K562 (cell line): ENCODE measurements at regions not wholly inside any gene's neighbourhood (a gene's known extent, or its start where the extent isn't known, plus 50 kb on each side); places are given as distances from the start of the nearest gene placed in this dataset.

ENCODE experiments used
- ATAC-seq: fragments of 200-7000 bp; cut with Tn5 transposase; 3 replicates; pipeline ENCODE4 v1.9.1; 2020; ENCODE audit warnings: moderate library complexity
- BruUV-seq: library from RNA; stranded (reverse); fragments of 400-500 nt; replicated peaks from 2 replicates; lab custom pipeline; 2021; lab: Mats Ljungman, UMichigan
- CTCF ChIA-PET: fragments of 300-600 bp; formaldehyde crosslinking; extraction: SDS; loops from one replicate; lab custom pipeline; 2021; ENCODE audit warnings: low intra/inter-chr PET ratio; lab: Yijun Ruan, JAX
- POLR2A ChIA-PET: fragments of 300-600, 350-650 bp; sonication (Branson Sonifier 250); formaldehyde crosslinking; extraction: SDS; loops from one replicate; lab custom pipeline; 2021; ENCODE audit warnings: antibody characterized with exemption, inconsistent platforms; lab: Yijun Ruan, JAX
- DNase-seq, 4 experiments: peaks; one replicate each; pipeline versions ENCODE4 v3.0.0 to v3.0.0-alpha.2; 2011 to 2018; ENCODE audit warnings: low spot score in 3 of 4, mixed read lengths in 3 of 4; ENCODE audit errors: extremely low read depth in 1 of 4
- FAIRE-seq: peaks from 2 replicates; lab custom pipeline; 2011; peaks lifted over from hg19 to GRCh38; lab: Jason Lieb, UNC
- H2AFZ ChIP-seq: 2 replicates; pipeline ENCODE4 v1.6.0; 2011; ENCODE audit warnings: low read depth, low read length, control low read depth, inconsistent platforms
- H3K27ac ChIP-seq: fragments of 200-600 bp; 3 replicates; pipeline ENCODE4 v1.8.0; 2011; ENCODE audit warnings: low read depth, mild to moderate bottlenecking, control low read depth, inconsistent platforms, low read length, moderate library complexity, mixed read lengths; ENCODE audit errors: extremely low read depth
- H3K27me3 ChIP-seq, 2 experiments: fragments of 300-600 bp in 1 of 2; 2 replicates in 1 of 2; 3 replicates in 1 of 2; pipeline versions ENCODE4 v1.6.0 to v1.8.0; 2011; ENCODE audit warnings: inconsistent platforms in 2 of 2, low read length in 2 of 2, mild to moderate bottlenecking in 1 of 2, mixed read lengths in 1 of 2, moderate library complexity in 1 of 2; ENCODE audit not compliant: control insufficient read depth in 2 of 2, insufficient read depth in 2 of 2
- H3K36me3 ChIP-seq: fragments of 300-600 bp; 3 replicates; pipeline ENCODE4 v1.8.0; 2011; ENCODE audit warnings: mild to moderate bottlenecking, low read length, inconsistent platforms; ENCODE audit not compliant: control insufficient read depth, insufficient read depth
- H3K4me1 ChIP-seq, 2 experiments: fragments of 200-600 bp in 1 of 2; replicated peaks in 1 of 2; 2 replicates in 1 of 2; 3 replicates in 1 of 2; pipeline versions ENCODE4 v1.5.1 to v1.8.0; 2011; ENCODE audit warnings: inconsistent platforms in 2 of 2, low read length in 2 of 2, mild to moderate bottlenecking in 1 of 2, mixed read lengths in 1 of 2, moderate library complexity in 1 of 2; ENCODE audit not compliant: control insufficient read depth in 2 of 2, insufficient read depth in 2 of 2
- H3K4me2 ChIP-seq: 2 replicates; pipeline ENCODE4 v1.6.1; 2011; ENCODE audit warnings: low read length, control low read depth, inconsistent platforms, mixed read lengths; ENCODE audit not compliant: insufficient read depth
- H3K4me3 ChIP-seq: fragments of 200-600 bp; sonication (generic), shearing (Covaris generic); 2 replicates; pipeline ENCODE4 v1.5.1; 2016; ENCODE audit warnings: control low read depth, inconsistent platforms
- H3K79me2 ChIP-seq: fragments of 200-600 bp; 3 replicates; pipeline ENCODE4 v1.8.0; 2011; ENCODE audit warnings: low read length, inconsistent platforms; ENCODE audit not compliant: control insufficient read depth, insufficient read depth
- H3K9ac ChIP-seq, 2 experiments: 2 replicates each; pipeline versions ENCODE4 v1.6.0 to v1.6.1; 2011; ENCODE audit warnings: low read depth in 2 of 2, low read length in 2 of 2, control low read depth in 1 of 2, inconsistent platforms in 1 of 2, mild to moderate bottlenecking in 1 of 2, mixed read lengths in 1 of 2; ENCODE audit not compliant: insufficient read depth in 1 of 2
- H3K9me1 ChIP-seq: one replicate; pipeline ENCODE4 v1.6.0; 2011; ENCODE audit warnings: inconsistent platforms, mild to moderate bottlenecking, low read length, moderate library complexity; ENCODE audit not compliant: control insufficient read depth, insufficient read depth
- H3K9me3 ChIP-seq: replicated peaks from 2 replicates; pipeline ENCODE4 v1.5.1; 2011; ENCODE audit warnings: low read depth, low read length, inconsistent platforms; ENCODE audit not compliant: control insufficient read depth, insufficient read depth
- H4K20me1 ChIP-seq: replicated peaks from 2 replicates; pipeline ENCODE4 v1.6.1; 2011; ENCODE audit warnings: low read length, inconsistent platforms, mixed read lengths; ENCODE audit not compliant: control insufficient read depth, insufficient read depth
- BDP1 ChIP-seq: IDR thresholded peaks from 3 replicates; pipeline ENCODE4 v1.6.1; 2011; ENCODE audit not compliant: insufficient read length, insufficient read depth
- MTA1 ChIP-seq: fragments of 450-650 bp; IDR thresholded peaks from 2 replicates; pipeline ENCODE4 v1.6.1; 2017; ENCODE audit warnings: borderline replicate concordance
- PYGO2 ChIP-seq: fragments of 450-650 bp; IDR thresholded peaks from 2 replicates; pipeline ENCODE4 v1.6.1; 2016; ENCODE audit warnings: mild to moderate bottlenecking, missing genetic modification characterization, moderate library complexity, missing compliant biosample characterization
- WHSC1 ChIP-seq: IDR thresholded peaks from one replicate; pipeline ENCODE4 v1.6.1; 2012; ENCODE audit warnings: low read length, control low read depth, inconsistent platforms
- ZBTB1 ChIP-seq: sonication (generic); formaldehyde crosslinking; IDR thresholded peaks from 2 replicates; pipeline ENCODE4 v1.8.1; 2023; ENCODE audit warnings: missing genetic modification reagents, low read depth, mild to moderate bottlenecking, borderline replicate concordance
- ZBTB40 ChIP-seq, 2 experiments: fragments of 450-650 bp in 1 of 2; sonication (generic) in 1 of 2; formaldehyde crosslinking in 1 of 2; IDR thresholded peaks; 2 replicates each; pipeline versions ENCODE4 v1.7.1 to v1.9.0; 2016 to 2022; ENCODE audit warnings: inconsistent platforms in 1 of 2, mild to moderate bottlenecking in 1 of 2, missing genetic modification reagents in 1 of 2
- WGBS: fragments of 100-300 bp; shearing (Covaris generic); methylation state at CpG from one replicate; pipeline ENCODE4 v1.1.6; 2016; ENCODE audit warnings: low coverage, mixed read lengths; ENCODE audit not compliant: insufficient coverage; ENCODE audit errors: missing lambda C conversion rate; 5-methylcytosine and 5-hydroxymethylcytosine counted together
- in situ Hi-C: fragments of 300-500 bp; cut with MboI; formaldehyde crosslinking; loops from 4 replicates; pipeline ENCODE4 v1.15.0; 2018; ENCODE audit warnings: inconsistent platforms, mixed read lengths
- intact Hi-C: fragments of 100-400 bp; cut with micrococcal nuclease; formaldehyde crosslinking; loops from 2 replicates; pipeline ENCODE4 v1.14.2; 2022

DNA sequence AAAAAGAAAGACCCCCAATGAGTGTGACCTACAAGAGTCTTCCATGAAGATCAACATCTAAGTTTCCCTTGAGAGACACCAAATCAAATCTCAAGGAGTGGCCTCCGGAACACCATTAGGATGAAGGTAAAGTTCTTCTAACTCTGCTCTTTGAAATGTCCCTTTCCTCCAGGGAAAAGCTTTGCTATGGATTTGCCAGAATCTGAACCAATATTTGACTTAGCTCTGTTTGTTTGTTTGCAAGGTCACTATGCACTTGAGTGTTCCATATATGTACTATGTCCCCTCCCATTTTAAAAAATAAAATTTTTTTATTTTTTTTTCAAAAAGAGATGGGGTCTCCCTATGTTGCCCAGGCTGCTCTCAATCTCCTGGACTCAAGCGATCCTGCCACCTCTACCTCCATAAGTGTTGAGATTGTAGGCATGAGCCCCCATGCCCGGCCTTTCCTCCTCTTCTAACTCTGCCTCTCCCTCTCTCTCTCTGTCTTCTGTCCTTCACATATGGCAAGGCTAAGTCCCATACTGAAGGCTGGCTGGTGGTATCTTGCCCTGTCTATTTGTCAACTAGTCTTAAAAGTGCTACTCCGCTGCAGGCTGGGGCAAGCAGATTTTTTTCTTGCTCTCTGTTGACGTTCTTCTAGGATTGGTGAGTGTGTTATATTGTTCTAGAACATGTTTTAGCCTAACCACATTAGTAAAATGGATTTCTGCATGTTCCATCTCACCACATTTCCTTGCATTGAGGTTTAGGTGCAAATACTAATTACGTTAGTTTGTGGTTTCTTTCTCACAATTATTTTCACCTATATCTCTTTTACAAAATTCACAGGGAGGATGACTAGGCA lies 276.7 kb upstream of the DYNLRB2 start:
- Histone ChIP-seq H3K4me3 (no peak overlapping the region), H3K9ac (no peak overlapping the region), H3K4me2 (no peak overlapping the region), H4K20me1 (no peaks in the 10 kb centered on the region), H3K9me3 (no peaks in the 10 kb centered on the region), H2AFZ (no peak overlapping the region), H3K36me3 (no peaks in the 10 kb centered on the region)
- no TSS peak for BruUV-seq
- TF ChIP-seq ZBTB40 (IDR thresholded peaks at IDR 0.05) = no peak
- no peak for TF ChIP-seq ZBTB40 (CRISPR knock-in tag; IDR thresholded peaks at IDR 0.05)
- TF ChIP-seq WHSC1 = no peak
- TF ChIP-seq PYGO2 (tag) = no peak
- TF ChIP-seq BDP1 = no peak
- no peak for TF ChIP-seq MTA1
- no peak for TF ChIP-seq ZBTB1 (CRISPR knock-in tag)
- TF ChIP-seq, all 486 proteins: peak for 0
- in situ Hi-C loops = no loop called here
- ATAC-seq = no peak
- intact Hi-C loops = no loop called here
- CTCF ChIA-PET = no interaction called here
- POLR2A ChIA-PET = no interaction called here
- Histone ChIP-seq H3K27me3 (no peaks in the 10 kb centered on the region), H3K4me1 (no peaks in the 10 kb centered on the region), H3K27ac (no peak overlapping the region), H3K9me1 (no peaks in the 10 kb centered on the region), H3K79me2 (no peaks in the 10 kb centered on the region)
- WGBS = 0% methylated on average over 6 of the region's 6 CpGs
- peak; percentile 52 for FAIRE-seq
- no peak for DNase-seq
